ENCODE measurements at regions not wholly inside any gene's neighbourhood (a gene's known extent, or its start where the extent isn't known, plus 50 kb on each side); places are given as distances from the start of the nearest gene placed in this dataset.

DNA sequence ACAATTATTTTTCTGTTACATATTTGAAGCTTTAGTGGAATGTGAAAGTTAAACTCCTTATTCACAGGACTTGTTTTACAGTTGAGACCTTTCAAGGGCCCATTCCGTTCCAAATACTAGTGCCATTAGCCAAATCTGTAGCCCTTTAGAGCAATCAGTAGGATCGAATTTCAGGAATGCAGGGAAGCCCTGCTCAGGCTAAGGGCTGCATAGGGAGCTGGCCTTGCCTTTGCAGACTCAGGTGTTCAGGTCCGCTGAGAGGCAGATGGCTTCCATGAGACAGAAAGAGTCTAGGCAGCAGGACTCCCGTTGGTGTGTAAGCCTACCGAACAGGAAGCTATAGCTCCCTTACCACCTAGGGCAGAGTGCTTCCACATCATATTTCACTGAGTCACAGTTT, 150.1 kb upstream of the SLC27A6 start:
- no peak for TF ChIP-seq CTCF (IDR thresholded peaks at IDR 0.05)
- TF ChIP-seq POLR2A (IDR thresholded peaks at IDR 0.05), result no peak
- TF ChIP-seq POLR2AphosphoS5 (IDR thresholded peaks at IDR 0.05), result no peak
